ENCODE measurements at regions not wholly inside any gene's neighbourhood (a gene's known extent, or its start where the extent isn't known, plus 50 kb on each side); places are given as distances from the start of the nearest gene placed in this dataset.

- no peaks in the 10 kb centered on the region for H3K4me1 Mint-ChIP-seq (ENCODE audit: low read depth, unreplicated experiment)
- DNase-seq, result no peak
- no peaks in the 10 kb centered on the region for H3K27me3 ChIP-seq (replicated peaks; ENCODE audit: control insufficient read depth, insufficient read depth, low read length)
- H3K9me3 Mint-ChIP-seq (ENCODE audit: unreplicated experiment), result no peaks in the 10 kb centered on the region
- no peaks in the 10 kb centered on the region for H3K4me1 ChIP-seq
- CTCF ChIA-PET, result no interaction called here
- BruUV-seq (replicated peaks), result no TSS peak
- no peaks in the 10 kb centered on the region for H3K36me3 ChIP-seq (ENCODE audit: control insufficient read depth, insufficient read depth, low read length)
- no peaks in the 10 kb centered on the region for H3K27me3 Mint-ChIP-seq (ENCODE audit: insufficient read depth, unreplicated experiment)
- POLR2A ChIA-PET, result no interaction called here
- H3K27ac Mint-ChIP-seq (ENCODE audit: unreplicated experiment), result no peak overlapping the region
- H3K36me3 Mint-ChIP-seq (ENCODE audit: insufficient read depth, unreplicated experiment), result no peaks in the 10 kb centered on the region
- H3K4me3 ChIP-seq (ENCODE audit: low read depth, low read length), result no peak overlapping the region
- no peak for TF ChIP-seq CTCF (IDR thresholded peaks at IDR 0.05; ENCODE audit: insufficient read depth in 1 of 2, low read depth in 1 of 2, low read length in 1 of 2, severe bottlenecking in 1 of 2, unreplicated experiment in 1 of 2)
- no peaks in the 10 kb centered on the region for H3K9me3 ChIP-seq
- intact Hi-C loops (cut with micrococcal nuclease; ENCODE audit: unreplicated experiment), result no loop called here
- H3K4me3 Mint-ChIP-seq (ENCODE audit: unreplicated experiment), result no peak overlapping the region
These were observed 717.2 kb downstream of the NCAM2 start for GRCh38 chr21:21715266-21715969.

- no peak for TF ChIP-seq CTCF (IDR thresholded peaks at IDR 0.05; ENCODE audit: insufficient read depth in 1 of 2, low read depth in 1 of 2, low read length in 1 of 2, severe bottlenecking in 1 of 2, unreplicated experiment in 1 of 2)
- DNase-seq, result no peak
- Mint-ChIP-seq H3K27me3 (ENCODE audit: insufficient read depth, unreplicated experiment) (no peaks in the 10 kb centered on the region), H3K4me3 (ENCODE audit: unreplicated experiment) (no peak overlapping the region), H3K4me1 (ENCODE audit: low read depth, unreplicated experiment) (no peaks in the 10 kb centered on the region), H3K27ac (ENCODE audit: unreplicated experiment) (no peak overlapping the region), H3K36me3 (ENCODE audit: insufficient read depth, unreplicated experiment) (no peaks in the 10 kb centered on the region), H3K9me3 (ENCODE audit: unreplicated experiment) (no peaks in the 10 kb centered on the region)
- Histone ChIP-seq H3K4me3 (ENCODE audit: low read depth, low read length) (no peak overlapping the region), H3K36me3 (ENCODE audit: control insufficient read depth, insufficient read depth, low read length) (no peaks in the 10 kb centered on the region), H3K9me3 (no peaks in the 10 kb centered on the region), H3K27me3 (replicated peaks; ENCODE audit: control insufficient read depth, insufficient read depth, low read length) (no peaks in the 10 kb centered on the region), H3K4me1 (no peaks in the 10 kb centered on the region)
- CTCF ChIA-PET, result no interaction called here
- intact Hi-C loops (cut with micrococcal nuclease; ENCODE audit: unreplicated experiment), result no loop called here
- POLR2A ChIA-PET, result no interaction called here
- BruUV-seq (replicated peaks), result no TSS peak
These were observed 724.5 kb downstream of the NCAM2 start for GRCh38 chr21:21722731-21723130.

GRCh38 chr21:21730512-21730911, 732.3 kb downstream of the NCAM2 start:
- Mint-ChIP-seq H3K27ac (ENCODE audit: unreplicated experiment) (no peak overlapping the region), H3K36me3 (ENCODE audit: insufficient read depth, unreplicated experiment) (no peaks in the 10 kb centered on the region), H3K9me3 (ENCODE audit: unreplicated experiment) (no peaks in the 10 kb centered on the region), H3K27me3 (ENCODE audit: insufficient read depth, unreplicated experiment) (peaks cover 6% of the 10 kb centered on the region), H3K4me1 (ENCODE audit: low read depth, unreplicated experiment) (no peaks in the 10 kb centered on the region), H3K4me3 (ENCODE audit: unreplicated experiment) (no peak overlapping the region)
- Histone ChIP-seq H3K9me3 (no peaks in the 10 kb centered on the region), H3K4me1 (no peaks in the 10 kb centered on the region), H3K4me3 (ENCODE audit: low read depth, low read length) (no peak overlapping the region), H3K27me3 (replicated peaks; ENCODE audit: control insufficient read depth, insufficient read depth, low read length) (no peaks in the 10 kb centered on the region), H3K36me3 (ENCODE audit: control insufficient read depth, insufficient read depth, low read length) (no peaks in the 10 kb centered on the region)
- TF ChIP-seq CTCF (IDR thresholded peaks at IDR 0.05; ENCODE audit: insufficient read depth in 1 of 2, low read depth in 1 of 2, low read length in 1 of 2, severe bottlenecking in 1 of 2, unreplicated experiment in 1 of 2), result no peak
- CTCF ChIA-PET, result no interaction called here
- BruUV-seq (replicated peaks), result no TSS peak
- intact Hi-C loops (cut with micrococcal nuclease; ENCODE audit: unreplicated experiment), result no loop called here
- no peak for DNase-seq
- POLR2A ChIA-PET, result no interaction called here

Data from Caco-2 (cell line).